DOHH2 (cell line): ENCODE measurements at regions not wholly inside any gene's neighbourhood (a gene's known extent, or its start where the extent isn't known, plus 50 kb on each side); places are given as distances from the start of the nearest gene placed in this dataset.
"Not testable (repeated sequence)": the region's sequence is repeated elsewhere in the genome, so short reads cannot be mapped to it uniquely, and the experiment has no call there.

Experiments used
- H3F3A ChIP-seq: fragments of 200-600 bp; sonication (generic), shearing (Covaris generic); 2 replicates; pipeline ENCODE4 v1.6.0; 2016; ENCODE audit warnings: antibody characterized with exemption, mild to moderate bottlenecking; ENCODE audit not compliant: control insufficient read depth, insufficient read depth
- H3K27ac ChIP-seq: fragments of 200-600 bp; sonication (generic); 2 replicates; pipeline ENCODE4 v1.5.1; 2014; ENCODE audit warnings: low read depth, mild to moderate bottlenecking, low read length, moderate library complexity
- H3K27me3 ChIP-seq: fragments of 200-600 bp; sonication (generic); 2 replicates; pipeline ENCODE4 v1.6.1; 2014; ENCODE audit warnings: mild to moderate bottlenecking, low read length, mixed read lengths; ENCODE audit not compliant: control insufficient read depth
- H3K36me3 ChIP-seq: fragments of 200-600 bp; sonication (generic); 2 replicates; pipeline ENCODE4 v1.6.1; 2014; ENCODE audit warnings: mild to moderate bottlenecking, low read length, moderate library complexity, mixed read lengths; ENCODE audit not compliant: control insufficient read depth
- H3K4me1 ChIP-seq: fragments of 200-600 bp; sonication (generic); 2 replicates; pipeline ENCODE4 v1.6.1; 2014; ENCODE audit warnings: mild to moderate bottlenecking, low read length, mixed read lengths; ENCODE audit not compliant: control insufficient read depth
- H3K4me2 ChIP-seq: fragments of 200-600 bp; sonication (generic); 2 replicates; pipeline ENCODE4 v1.6.0; 2014; ENCODE audit warnings: mild to moderate bottlenecking, low read length, moderate library complexity
- H3K4me3 ChIP-seq: fragments of 200-600 bp; sonication (generic); 2 replicates; pipeline ENCODE4 v1.5.1; 2014; ENCODE audit warnings: mild to moderate bottlenecking, low read length, mixed read lengths
- H3K79me2 ChIP-seq: fragments of 200-600 bp; sonication (generic); 2 replicates; pipeline ENCODE4 v1.6.1; 2014; ENCODE audit warnings: mild to moderate bottlenecking, low read length, mixed read lengths; ENCODE audit not compliant: control insufficient read depth
- H3K9me2 ChIP-seq: fragments of 200-600 bp; sonication (generic); replicated peaks from 2 replicates; pipeline ENCODE4 v1.6.1; 2014; ENCODE audit warnings: mild to moderate bottlenecking, low read length, mixed read lengths; ENCODE audit not compliant: control insufficient read depth
- H3K9me3 ChIP-seq: fragments of 200-600 bp; sonication (generic); 2 replicates; pipeline ENCODE4 v1.6.1; 2014; ENCODE audit warnings: antibody characterized with exemption, low read length, mixed read lengths; ENCODE audit not compliant: control insufficient read depth, insufficient read depth
- H4K20me1 ChIP-seq: fragments of 200-600 bp; sonication (generic); 2 replicates; pipeline ENCODE4 v1.6.0; 2014; ENCODE audit warnings: low read depth, mild to moderate bottlenecking, antibody characterized with exemption, low read length, moderate library complexity; ENCODE audit not compliant: control insufficient read depth, insufficient read depth

GRCh38 chr2:87457129-87457499 is 290.8 kb upstream of the PLGLB2 start:
- H3K4me2 ChIP-seq: not testable (repeated sequence)

GRCh38 chr2:87458938-87459337 is 288.9 kb upstream of the PLGLB2 start:
- H3K4me2 ChIP-seq, H3K9me3 ChIP-seq, H3K27ac ChIP-seq, H3K27me3 ChIP-seq, H3K9me2 ChIP-seq, H3K4me1 ChIP-seq, H3K36me3 ChIP-seq, H3K4me3 ChIP-seq, H3F3A ChIP-seq, H3K79me2 ChIP-seq, H4K20me1 ChIP-seq: not testable (repeated sequence)

More at GRCh38 chr2:87457129-87457499, 290.8 kb upstream of the PLGLB2 start:
- not testable (repeated sequence) for H3K79me2 ChIP-seq, H3K36me3 ChIP-seq, H3K4me3 ChIP-seq, H3K9me2 ChIP-seq, H3F3A ChIP-seq, H4K20me1 ChIP-seq, H3K4me1 ChIP-seq, H3K27ac ChIP-seq, H3K27me3 ChIP-seq, H3K9me3 ChIP-seq

- not testable (repeated sequence) for H3K27ac ChIP-seq, H3K4me2 ChIP-seq, H3K4me3 ChIP-seq, H3K27me3 ChIP-seq, H3K9me2 ChIP-seq, H3F3A ChIP-seq, H3K4me1 ChIP-seq, H3K36me3 ChIP-seq, H3K79me2 ChIP-seq, H3K9me3 ChIP-seq, H4K20me1 ChIP-seq
Measured at GRCh38 chr2:87460104-87460503, 287.8 kb upstream of the PLGLB2 start.

DNA sequence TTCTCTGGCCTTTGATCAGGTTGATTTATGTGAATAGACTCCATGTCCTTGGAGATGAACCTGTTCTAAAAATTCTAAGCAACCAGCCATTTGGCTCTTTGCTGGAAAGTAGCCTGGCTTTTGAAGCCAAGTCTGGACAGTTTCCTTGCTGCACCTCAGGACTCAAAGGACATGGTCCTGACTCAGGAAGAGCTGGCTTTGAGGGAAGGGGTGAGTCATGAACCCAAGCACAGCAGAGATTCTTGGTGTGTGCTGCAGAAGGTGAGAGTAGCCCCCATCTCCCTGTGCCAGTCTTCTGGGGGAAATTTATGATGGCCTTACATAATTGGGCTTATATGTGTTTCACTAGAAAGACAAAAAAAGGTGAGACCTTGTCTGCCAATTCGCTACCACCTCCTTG is 287.2 kb upstream of the PLGLB2 start:
- H3K9me3 ChIP-seq, H3K36me3 ChIP-seq, H3F3A ChIP-seq, H3K9me2 ChIP-seq, H3K27me3 ChIP-seq, H3K4me1 ChIP-seq, H3K27ac ChIP-seq, H3K79me2 ChIP-seq, H3K4me2 ChIP-seq, H4K20me1 ChIP-seq, H3K4me3 ChIP-seq: not testable (repeated sequence)

- H3K9me3 ChIP-seq, H3K4me2 ChIP-seq, H3K4me1 ChIP-seq, H3K36me3 ChIP-seq, H4K20me1 ChIP-seq, H3K9me2 ChIP-seq, H3K27ac ChIP-seq, H3K27me3 ChIP-seq, H3K79me2 ChIP-seq, H3F3A ChIP-seq, H3K4me3 ChIP-seq: not testable (repeated sequence)
Measured at GRCh38 chr2:87461671-87462070, 286.2 kb upstream of the PLGLB2 start.

DNA sequence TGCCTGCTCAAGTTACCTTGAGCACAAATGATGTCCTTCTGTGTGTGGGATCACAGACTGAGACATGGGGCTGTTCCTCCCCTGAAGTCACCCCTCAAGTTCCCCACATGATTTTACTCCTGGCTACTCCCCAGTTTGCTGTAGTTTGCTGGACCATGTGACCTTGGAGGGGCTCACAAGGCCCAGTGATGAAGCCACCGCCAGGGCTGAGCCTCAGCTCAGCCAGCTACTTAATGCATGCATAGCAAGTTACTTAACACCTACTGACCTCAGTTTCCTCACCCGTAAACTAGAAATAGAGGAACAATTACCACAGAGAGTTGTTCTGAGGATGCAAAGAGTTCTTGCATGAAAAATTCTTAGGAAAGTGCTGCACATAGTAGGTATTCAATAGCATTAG is 283.7 kb upstream of the PLGLB2 start:
- not testable (repeated sequence) for H3K4me3 ChIP-seq, H3K27me3 ChIP-seq, H3K9me3 ChIP-seq, H3K27ac ChIP-seq, H3K36me3 ChIP-seq, H3K4me2 ChIP-seq, H4K20me1 ChIP-seq, H3K9me2 ChIP-seq, H3F3A ChIP-seq, H3K79me2 ChIP-seq
- H3K4me1 ChIP-seq: peaks cover 27% of the 10 kb centered on the region

GRCh38 chr2:87465730-87466129 is 282.2 kb upstream of the PLGLB2 start:
- H3K27me3 ChIP-seq, H3K27ac ChIP-seq, H3K4me2 ChIP-seq, H3F3A ChIP-seq, H3K79me2 ChIP-seq, H3K9me2 ChIP-seq, H3K9me3 ChIP-seq, H4K20me1 ChIP-seq, H3K4me3 ChIP-seq, H3K36me3 ChIP-seq: not testable (repeated sequence)
- H3K4me1 ChIP-seq: peaks cover 42% of the 10 kb centered on the region
